ENCODE measurements at regions not wholly inside any gene's neighbourhood (a gene's known extent, or its start where the extent isn't known, plus 50 kb on each side); places are given as distances from the start of the nearest gene placed in this dataset.

- H3K36me3 Mint-ChIP-seq = no peaks in the 10 kb centered on the region
- peaks cover 20% of the 10 kb centered on the region for H3K9me3 Mint-ChIP-seq
- no peaks in the 10 kb centered on the region for H3K4me1 Mint-ChIP-seq
- ATAC-seq = no peak
- DNase-seq (ENCODE audit: low spot score in 2 of 2) = no peak
- no peak overlapping the region for H3K4me3 Mint-ChIP-seq
- no peak overlapping the region for H3K27ac Mint-ChIP-seq
These were observed 1238.4 kb upstream of the NXPH2 start for GRCh38 chr2:140018541-140018940.

- Mint-ChIP-seq H3K36me3 (no peaks in the 10 kb centered on the region), H3K9me3 (peaks cover 23% of the 10 kb centered on the region), H3K27ac (no peak overlapping the region), H3K4me3 (no peak overlapping the region), H3K4me1 (no peaks in the 10 kb centered on the region)
- ATAC-seq (no peak), DNase-seq (ENCODE audit: low spot score in 2 of 2) (no peak)
These were observed 1234.0 kb upstream of the NXPH2 start for GRCh38 chr2:140014204-140014546.

GRCh38 chr2:140013545-140014203, 1233.5 kb upstream of the NXPH2 start:
- no peaks in the 10 kb centered on the region for H3K36me3 Mint-ChIP-seq
- H3K27ac Mint-ChIP-seq = no peak overlapping the region
- H3K9me3 Mint-ChIP-seq = peaks cover 23% of the 10 kb centered on the region
- DNase-seq (ENCODE audit: low spot score in 2 of 2) (no peak), ATAC-seq (no peak)
- no peak overlapping the region for H3K4me3 Mint-ChIP-seq
- no peaks in the 10 kb centered on the region for H3K4me1 Mint-ChIP-seq

- Mint-ChIP-seq H3K4me1 (no peaks in the 10 kb centered on the region), H3K27ac (no peak overlapping the region), H3K4me3 (no peak overlapping the region), H3K36me3 (no peaks in the 10 kb centered on the region), H3K9me3 (peaks cover 19% of the 10 kb centered on the region)
- ATAC-seq = no peak
- DNase-seq (ENCODE audit: low spot score in 2 of 2) = no peak
These were observed 1231.1 kb upstream of the NXPH2 start for GRCh38 chr2:140011287-140011686.

- peaks cover 18% of the 10 kb centered on the region for H3K9me3 Mint-ChIP-seq
- DNase-seq (ENCODE audit: low spot score in 2 of 2) (no peak), ATAC-seq (no peak)
- H3K4me3 Mint-ChIP-seq = no peak overlapping the region
- no peak overlapping the region for H3K27ac Mint-ChIP-seq
- no peaks in the 10 kb centered on the region for H3K36me3 Mint-ChIP-seq
- no peaks in the 10 kb centered on the region for H3K4me1 Mint-ChIP-seq
These were observed 1221.9 kb upstream of the NXPH2 start for GRCh38 chr2:140002110-140002509.

- peaks cover 19% of the 10 kb centered on the region for H3K9me3 Mint-ChIP-seq
- H3K36me3 Mint-ChIP-seq = no peaks in the 10 kb centered on the region
- ATAC-seq = peak; percentile 11
- H3K4me3 Mint-ChIP-seq = no peak overlapping the region
- H3K4me1 Mint-ChIP-seq = no peaks in the 10 kb centered on the region
- no peak overlapping the region for H3K27ac Mint-ChIP-seq
- no peak for DNase-seq (ENCODE audit: low spot score in 2 of 2)
These were observed 1212.6 kb upstream of the NXPH2 start for GRCh38 chr2:139992711-139993345.

- DNase-seq (ENCODE audit: low spot score in 2 of 2) (no peak), ATAC-seq (no peak)
- no peaks in the 10 kb centered on the region for H3K36me3 Mint-ChIP-seq
- H3K27ac Mint-ChIP-seq = no peak overlapping the region
- H3K4me1 Mint-ChIP-seq = no peaks in the 10 kb centered on the region
- H3K4me3 Mint-ChIP-seq = no peak overlapping the region
- peaks cover 24% of the 10 kb centered on the region for H3K9me3 Mint-ChIP-seq
These were observed 1211.9 kb upstream of the NXPH2 start for GRCh38 chr2:139992078-139992477.

- peaks cover 23% of the 10 kb centered on the region for H3K9me3 Mint-ChIP-seq
- no peak for DNase-seq (ENCODE audit: low spot score in 2 of 2)
- H3K27ac Mint-ChIP-seq = no peak overlapping the region
- no peaks in the 10 kb centered on the region for H3K36me3 Mint-ChIP-seq
- no peaks in the 10 kb centered on the region for H3K4me1 Mint-ChIP-seq
- ATAC-seq = no peak
- no peak overlapping the region for H3K4me3 Mint-ChIP-seq
These were observed 1210.6 kb upstream of the NXPH2 start for GRCh38 chr2:139990646-139991335.

GRCh38 chr2:139969323-139969722, 1189.1 kb upstream of the NXPH2 start:
- Mint-ChIP-seq H3K4me1 (no peaks in the 10 kb centered on the region), H3K4me3 (no peak overlapping the region), H3K36me3 (no peaks in the 10 kb centered on the region), H3K27ac (no peak overlapping the region), H3K9me3 (peaks cover 23% of the 10 kb centered on the region)
- ATAC-seq (no peak), DNase-seq (ENCODE audit: low spot score in 2 of 2) (no peak)

- Mint-ChIP-seq H3K4me3 (no peak overlapping the region), H3K36me3 (no peaks in the 10 kb centered on the region), H3K27ac (no peak overlapping the region)
These were observed 1188.4 kb upstream of the NXPH2 start for GRCh38 chr2:139968588-139968987.

GRCh38 chr2:139967665-139968064, 1187.5 kb upstream of the NXPH2 start:
- no peak overlapping the region for H3K27ac Mint-ChIP-seq
- no peak for ATAC-seq
- DNase-seq (ENCODE audit: low spot score in 2 of 2) = no peak

More at GRCh38 chr2:139968588-139968987, 1188.4 kb upstream of the NXPH2 start:
- Mint-ChIP-seq H3K4me1 (no peaks in the 10 kb centered on the region), H3K9me3 (peaks cover 18% of the 10 kb centered on the region)
- ATAC-seq = no peak
- DNase-seq (ENCODE audit: low spot score in 2 of 2) = no peak

GRCh38 chr2:139964721-139965440, 1184.7 kb upstream of the NXPH2 start:
- Mint-ChIP-seq H3K36me3 (no peaks in the 10 kb centered on the region), H3K4me3 (no peak overlapping the region), H3K9me3 (peaks cover 8% of the 10 kb centered on the region), H3K27ac (no peak overlapping the region), H3K4me1 (no peaks in the 10 kb centered on the region)
- ATAC-seq (no peak), DNase-seq (ENCODE audit: low spot score in 2 of 2) (no peak)

More at GRCh38 chr2:139967665-139968064, 1187.5 kb upstream of the NXPH2 start:
- Mint-ChIP-seq H3K36me3 (no peaks in the 10 kb centered on the region), H3K4me1 (no peaks in the 10 kb centered on the region), H3K9me3 (peaks cover 10% of the 10 kb centered on the region), H3K4me3 (no peak overlapping the region)

GRCh38 chr2:139963863-139964355, 1183.7 kb upstream of the NXPH2 start:
- Mint-ChIP-seq H3K36me3 (no peaks in the 10 kb centered on the region), H3K27ac (no peak overlapping the region), H3K4me3 (no peak overlapping the region), H3K4me1 (no peaks in the 10 kb centered on the region), H3K9me3 (peaks cover 8% of the 10 kb centered on the region)
- no peak for DNase-seq (ENCODE audit: low spot score in 2 of 2)
- ATAC-seq = no peak

- Mint-ChIP-seq H3K36me3 (no peaks in the 10 kb centered on the region), H3K9me3 (peaks cover 14% of the 10 kb centered on the region), H3K4me1 (no peaks in the 10 kb centered on the region), H3K27ac (no peak overlapping the region), H3K4me3 (no peak overlapping the region)
- ATAC-seq = no peak
- no peak for DNase-seq (ENCODE audit: low spot score in 2 of 2)
These were observed 1169.2 kb upstream of the NXPH2 start for GRCh38 chr2:139949242-139949972.

- peaks cover 24% of the 10 kb centered on the region for H3K9me3 Mint-ChIP-seq
- H3K4me3 Mint-ChIP-seq = no peak overlapping the region
- H3K27ac Mint-ChIP-seq = no peak overlapping the region
- no peaks in the 10 kb centered on the region for H3K4me1 Mint-ChIP-seq
- DNase-seq (ENCODE audit: low spot score in 2 of 2) = no peak
- H3K36me3 Mint-ChIP-seq = no peaks in the 10 kb centered on the region
- no peak for ATAC-seq
These were observed 1166.5 kb upstream of the NXPH2 start for GRCh38 chr2:139946690-139947089.
